NCI-H82 treated with DMSO at 0.1 percent for 48 hours (cell line): ENCODE measurements at regions not wholly inside any gene's neighbourhood (a gene's known extent, or its start where the extent isn't known, plus 50 kb on each side); places are given as distances from the start of the nearest gene placed in this dataset.
A peak's percentile ranks its signal among the peaks of the same experiment; 100 is the strongest.

Experiments
- DNase-seq: peaks from one replicate; lab custom pipeline; 2025; ENCODE audit not compliant: unreplicated experiment; lab: John Stamatoyannopoulos, UW

DNA sequence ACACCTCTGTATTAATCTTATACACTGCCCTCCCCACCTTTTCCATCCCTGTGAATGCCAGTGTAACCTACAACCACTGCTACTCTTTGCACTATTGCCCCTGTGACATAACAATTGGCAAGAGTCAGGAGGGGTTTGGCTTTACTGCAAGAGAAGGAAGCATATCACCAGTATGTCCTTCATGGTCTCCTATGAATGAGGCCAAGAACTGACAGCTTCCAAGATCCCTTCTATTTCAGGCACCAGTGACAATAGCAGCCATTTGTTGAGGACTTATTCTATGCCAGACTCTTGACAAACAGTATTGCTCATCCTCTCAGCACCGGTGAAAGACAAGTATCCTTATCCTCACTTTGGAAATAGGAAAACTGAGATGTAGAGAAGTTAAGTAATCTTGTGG is 363.9 kb downstream of the MID1IP1 start:
- no peak for DNase-seq

DNA sequence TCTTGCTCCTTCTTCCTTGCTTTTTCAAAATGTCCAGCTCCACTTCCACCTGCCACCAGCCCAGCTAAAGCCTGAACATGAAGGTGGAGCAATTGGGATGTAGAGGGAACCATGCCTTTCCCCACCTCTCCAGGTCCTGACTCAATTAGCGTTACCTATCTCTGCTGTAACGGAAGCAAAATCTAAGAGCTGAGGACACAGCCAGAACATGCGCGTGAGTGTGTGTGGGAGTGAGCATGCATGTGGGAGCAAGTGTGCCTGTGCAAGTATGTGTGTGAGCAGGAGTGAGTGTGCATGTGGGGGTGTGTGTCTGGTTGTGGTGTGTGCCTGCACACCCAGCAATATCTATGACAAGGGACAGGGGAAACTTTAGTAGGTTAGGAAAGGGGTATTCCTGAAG is 364.5 kb downstream of the MID1IP1 start:
- no peak for DNase-seq

DNA sequence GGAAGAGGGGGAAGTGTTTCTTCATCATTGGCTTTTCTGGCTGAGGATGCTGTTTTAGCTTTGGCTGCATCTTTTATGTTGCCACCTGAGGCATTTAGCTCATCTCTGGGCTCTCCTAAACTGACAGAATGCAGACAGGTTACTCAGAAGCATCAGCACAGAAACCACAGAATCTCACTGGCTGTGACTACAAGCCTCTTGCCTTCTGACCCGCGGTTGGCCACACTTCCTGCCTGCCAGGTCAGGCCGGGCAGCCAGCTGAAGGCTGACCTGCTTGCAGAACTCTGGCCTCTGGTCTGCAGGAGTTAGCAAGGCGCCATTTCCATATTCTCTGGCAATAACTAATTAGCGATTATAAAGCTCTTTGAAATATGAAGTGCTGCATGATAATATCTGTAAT is 366.5 kb downstream of the MID1IP1 start:
- no peak for DNase-seq

DNA sequence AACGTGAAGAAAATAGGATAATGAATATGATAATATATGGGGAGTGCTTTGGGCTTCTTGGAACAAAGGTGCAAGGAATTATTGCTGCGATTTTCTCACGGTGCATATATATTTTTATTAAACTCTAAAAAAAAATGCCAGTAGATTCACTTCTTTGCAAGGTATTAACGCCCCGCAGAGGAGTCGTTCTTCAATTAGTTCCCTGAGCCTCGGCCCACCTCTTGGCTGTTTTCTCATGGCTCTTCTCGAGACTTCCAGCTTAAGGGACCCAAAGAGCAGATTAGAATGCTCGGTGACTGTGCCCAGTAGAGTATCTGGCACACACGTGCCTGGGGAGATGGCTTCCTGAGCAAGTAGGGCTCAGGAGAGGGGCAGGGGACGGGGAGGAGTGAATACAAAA is 367.4 kb downstream of the MID1IP1 start:
- DNase-seq, result no peak

DNA sequence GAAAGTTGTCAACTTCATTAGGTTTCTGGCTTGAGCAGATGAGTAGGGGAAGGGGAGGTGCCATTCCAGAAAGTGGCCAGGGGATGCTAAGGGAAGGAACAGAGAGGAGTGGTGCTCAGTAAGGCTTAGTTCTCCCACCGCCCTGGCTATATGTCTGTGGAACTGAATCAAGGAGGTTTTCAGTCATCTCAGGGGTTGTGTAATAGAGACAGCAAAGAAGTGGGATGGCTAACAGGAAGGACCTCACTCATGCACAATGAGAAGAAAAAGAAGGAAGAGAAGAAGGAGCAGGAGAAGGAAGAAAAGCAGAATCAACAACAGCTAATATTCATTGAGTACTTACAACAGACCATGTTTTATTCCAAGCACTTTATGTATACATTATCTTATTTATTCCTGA is 368.7 kb downstream of the MID1IP1 start:
- no peak for DNase-seq

DNA sequence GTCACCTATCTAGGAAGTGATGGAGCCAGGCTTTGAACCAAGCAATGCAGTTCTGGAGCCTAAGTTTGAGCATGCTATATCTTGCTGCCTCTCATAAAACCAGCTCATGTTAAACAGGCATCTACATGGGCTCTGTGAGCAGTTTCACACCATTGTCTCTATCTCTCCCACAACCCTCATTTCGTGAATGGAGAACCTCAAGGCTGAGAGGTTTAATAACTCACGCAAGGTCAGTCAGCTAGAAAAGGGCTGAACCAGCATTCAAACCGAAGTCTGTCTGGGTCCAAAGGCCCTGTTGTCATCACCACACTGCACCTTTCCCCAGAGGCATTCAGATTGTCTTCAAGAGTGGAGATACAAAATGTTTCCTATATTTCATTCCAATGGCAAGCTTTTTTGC is 369.2 kb downstream of the MID1IP1 start:
- no peak for DNase-seq

DNA sequence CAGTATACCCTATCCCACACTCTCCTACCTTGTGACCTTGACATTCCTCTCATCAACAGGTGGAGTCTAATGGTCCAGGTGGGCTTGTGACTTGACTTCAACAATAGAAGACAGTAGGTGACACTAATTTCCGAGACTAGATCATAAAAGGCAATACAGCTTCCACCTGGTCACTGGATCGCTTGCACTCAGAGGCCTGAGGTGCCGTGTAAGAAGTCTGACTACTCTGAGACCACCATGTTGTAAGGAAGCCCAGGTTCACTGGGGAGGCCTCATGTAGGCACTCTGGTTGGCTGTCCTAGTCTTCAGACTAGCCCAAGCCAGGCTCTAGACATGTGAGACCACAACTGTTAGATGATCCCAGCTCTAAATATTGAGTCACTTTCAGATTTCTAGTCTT is 370.4 kb downstream of the MID1IP1 start:
- no peak for DNase-seq

DNA sequence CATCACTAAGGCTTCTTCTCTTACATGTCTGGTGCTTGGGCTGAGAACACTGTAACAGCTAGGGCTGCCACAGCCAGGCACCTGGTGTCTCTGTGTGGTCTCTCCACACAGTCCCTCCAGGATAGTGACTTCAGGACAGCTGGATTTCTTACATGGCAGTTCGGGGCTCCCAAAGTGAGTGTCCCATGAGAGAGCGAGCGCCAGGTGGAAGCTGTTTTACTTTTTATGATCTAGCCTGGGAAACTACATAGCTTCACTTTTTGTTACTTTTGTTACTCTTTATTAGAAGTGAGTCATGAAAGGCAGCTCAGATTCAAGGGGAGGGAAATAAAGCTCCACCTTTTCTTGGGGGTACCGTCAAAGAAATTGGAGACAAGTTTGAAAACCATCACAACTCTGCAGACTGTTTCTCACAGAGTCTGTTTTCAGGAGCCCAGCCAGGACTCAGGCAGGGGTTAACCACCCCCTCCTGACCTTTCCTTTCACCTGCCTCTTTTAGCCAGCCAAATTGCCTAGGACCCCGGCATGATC is 373.0 kb downstream of the MID1IP1 start:
- DNase-seq, result no peak

DNA sequence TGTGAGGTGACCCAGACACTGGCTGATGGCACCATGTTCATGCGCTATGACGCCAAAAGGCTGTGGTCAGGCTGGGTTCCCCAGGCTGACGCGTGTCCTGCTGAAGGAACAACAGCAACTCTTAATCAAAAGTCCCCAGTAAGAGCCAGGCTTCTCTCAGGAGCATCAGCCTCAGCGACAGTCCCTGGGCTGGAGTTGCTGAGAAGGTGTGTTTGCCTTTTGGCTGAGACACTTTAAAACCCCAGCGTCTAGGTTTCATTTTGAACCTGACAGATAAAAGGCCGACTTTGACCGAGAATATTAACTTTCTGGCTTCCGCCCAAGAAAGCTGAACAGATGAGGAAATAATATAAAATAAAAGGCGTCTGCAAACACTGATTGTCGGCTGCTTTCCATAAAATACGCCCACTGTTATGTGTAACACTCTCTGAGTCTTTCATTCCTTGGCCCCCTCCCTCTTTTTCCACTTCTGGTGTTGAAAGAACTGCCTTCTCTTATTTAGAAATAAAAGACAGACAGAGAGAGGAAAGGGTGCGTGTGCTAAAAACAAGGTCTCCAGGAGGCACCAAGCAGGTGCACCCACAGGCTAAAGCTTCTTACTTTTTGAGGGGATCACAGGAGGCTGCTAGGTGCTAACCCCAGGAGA is 373.6 kb downstream of the MID1IP1 start:
- no peak for DNase-seq

DNA sequence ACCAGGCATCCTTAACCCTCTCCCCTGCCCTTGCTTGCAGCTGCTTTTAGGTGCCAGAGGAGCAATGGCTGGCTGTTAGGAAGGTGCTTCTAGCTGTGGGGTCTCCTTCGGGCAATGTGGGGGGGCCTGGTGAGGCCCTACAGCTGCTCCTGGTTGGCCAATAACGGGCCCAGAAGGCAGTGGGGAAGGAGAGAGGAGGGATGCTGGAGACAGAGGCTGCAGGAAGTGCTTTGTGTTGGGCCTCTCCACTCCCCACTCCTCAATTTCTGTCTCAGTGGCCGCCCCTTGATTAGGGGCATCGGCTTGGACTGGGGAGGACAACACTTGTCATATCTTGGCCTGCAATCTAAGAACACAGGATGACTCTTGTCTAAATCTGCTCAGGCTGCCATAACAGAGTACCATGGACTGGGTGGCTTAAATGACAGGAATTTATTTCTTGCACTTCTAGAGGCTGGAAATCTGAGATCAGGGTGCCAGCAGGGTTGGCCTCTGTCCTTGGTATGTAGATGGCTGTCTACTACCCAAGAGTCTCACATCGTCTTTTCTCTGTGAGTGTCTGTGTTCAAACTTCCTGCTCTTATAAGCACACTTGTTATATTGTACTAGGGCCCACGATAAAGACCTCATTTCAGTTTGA is 374.3 kb downstream of the MID1IP1 start:
- no peak for DNase-seq

DNA sequence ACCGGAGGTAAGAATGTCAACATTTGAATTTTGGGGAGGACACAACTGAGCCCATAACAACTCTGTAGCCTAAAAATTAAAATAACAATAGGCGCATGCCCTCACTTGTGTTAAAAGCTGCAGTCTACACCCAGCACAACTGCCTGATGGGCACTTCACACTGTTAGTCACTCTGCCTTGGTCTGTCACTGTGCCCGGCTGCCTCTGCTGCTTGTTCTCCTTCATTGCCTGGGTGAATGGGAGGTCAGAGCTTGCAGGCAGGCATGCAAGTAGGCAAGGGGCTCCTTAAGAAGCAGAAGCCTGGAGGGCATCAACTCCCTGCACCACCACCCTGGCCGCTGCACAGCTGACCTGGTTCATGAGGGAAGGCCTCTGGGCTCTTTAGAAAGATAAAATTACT is 374.8 kb downstream of the MID1IP1 start:
- no peak for DNase-seq

DNA sequence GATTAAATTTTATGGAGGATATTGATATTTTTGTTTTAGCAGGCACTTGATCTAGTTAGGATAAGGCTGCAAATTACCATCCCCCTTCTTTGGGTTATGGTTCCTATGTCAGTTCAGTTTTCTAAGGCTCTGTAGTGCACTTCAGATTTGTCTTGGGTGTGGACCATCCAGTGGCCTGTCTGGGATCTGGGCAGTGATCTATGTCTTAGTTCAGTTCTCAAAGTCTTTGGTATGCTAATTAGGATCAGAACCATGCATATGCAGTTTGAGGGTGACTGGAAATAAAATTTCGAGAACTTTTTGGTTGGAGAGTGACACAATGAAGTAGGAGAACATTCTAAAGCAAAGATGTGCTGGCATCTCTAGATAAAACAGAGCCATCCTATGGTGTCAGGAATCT is 388.2 kb downstream of the MID1IP1 start:
- no peak for DNase-seq

DNA sequence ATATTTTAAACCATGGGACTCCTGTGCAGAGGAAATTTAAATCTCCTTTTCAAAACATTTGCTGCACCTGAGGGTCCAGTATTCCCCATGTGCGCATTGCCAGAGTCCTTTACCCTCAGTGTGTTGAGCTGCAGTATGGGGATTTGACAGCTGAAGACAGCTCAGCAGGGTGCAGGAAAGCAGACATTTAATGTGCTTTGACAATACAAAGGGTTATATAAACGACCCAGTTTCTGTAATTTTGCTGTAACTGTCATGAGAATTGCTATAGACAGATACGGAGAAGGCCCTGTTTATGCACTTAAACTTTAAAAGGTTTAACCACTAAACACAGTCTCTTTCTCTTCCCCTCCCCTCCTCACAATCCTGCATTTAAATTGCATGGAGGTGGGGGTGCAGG is 393.4 kb downstream of the MID1IP1 start:
- no peak for DNase-seq

DNA sequence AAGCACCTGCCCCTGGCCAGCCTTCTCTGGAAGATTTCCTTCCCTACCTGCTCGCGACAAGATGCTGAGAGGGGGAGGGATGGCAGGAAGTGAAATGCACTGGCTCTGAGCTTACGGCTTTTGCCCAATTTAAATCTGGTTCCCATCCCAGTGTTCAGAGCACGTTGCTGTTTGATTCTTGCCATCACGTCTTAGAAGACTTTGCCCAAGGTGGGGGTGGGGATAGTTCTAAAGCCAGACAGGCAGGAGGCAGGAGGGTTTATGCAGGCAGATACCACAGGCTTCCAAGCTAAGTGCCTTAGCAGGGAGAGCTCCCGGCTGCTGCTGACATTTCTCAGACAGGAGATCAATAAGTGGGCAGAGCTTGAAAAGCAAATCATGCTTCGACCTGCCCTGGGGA is 393.9 kb downstream of the MID1IP1 start:
- peak; percentile 20 for DNase-seq

DNA sequence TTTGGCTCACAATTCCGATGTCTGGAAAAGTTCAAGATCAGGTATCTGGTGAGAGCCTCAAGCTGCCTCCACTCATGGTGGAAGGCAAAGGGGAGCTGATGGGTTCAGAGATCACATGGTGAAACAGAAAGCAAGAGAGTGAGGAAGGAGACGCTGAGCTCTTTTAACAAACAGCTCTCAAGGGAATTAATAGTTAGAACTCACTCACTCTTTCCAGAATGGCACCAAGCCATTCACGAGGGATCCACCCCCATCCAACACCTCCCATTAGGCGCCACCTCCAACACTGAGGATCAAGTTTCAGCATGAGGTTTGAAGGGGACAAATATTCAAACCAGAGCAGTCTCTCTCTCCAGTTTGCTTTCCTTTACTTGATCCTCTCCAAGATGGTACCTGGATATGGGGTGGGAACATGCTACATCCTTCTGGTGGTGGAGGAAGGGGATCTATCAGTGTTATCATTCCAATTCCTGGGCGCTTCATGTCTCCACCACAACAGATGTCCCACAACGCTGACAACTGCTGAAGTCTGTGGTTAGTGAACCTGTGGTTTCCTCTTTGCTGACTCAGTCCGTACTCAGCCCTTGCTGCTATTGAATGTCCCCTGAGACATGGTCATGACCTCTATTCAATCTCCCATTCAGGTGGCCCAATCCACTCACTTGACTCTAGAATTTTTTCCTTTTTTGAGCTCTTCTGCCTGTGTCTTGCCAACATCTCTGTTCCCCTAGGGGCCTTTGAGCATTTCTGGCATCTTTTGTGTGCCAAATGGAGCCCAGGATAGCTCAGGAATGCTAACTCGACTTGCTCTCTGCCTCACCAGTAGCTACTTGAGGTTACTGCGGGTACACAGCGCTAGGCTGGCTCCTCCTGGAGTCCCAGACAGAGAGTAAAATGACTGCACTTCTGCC is 395.2 kb downstream of the MID1IP1 start:
- DNase-seq, result no peak

DNA sequence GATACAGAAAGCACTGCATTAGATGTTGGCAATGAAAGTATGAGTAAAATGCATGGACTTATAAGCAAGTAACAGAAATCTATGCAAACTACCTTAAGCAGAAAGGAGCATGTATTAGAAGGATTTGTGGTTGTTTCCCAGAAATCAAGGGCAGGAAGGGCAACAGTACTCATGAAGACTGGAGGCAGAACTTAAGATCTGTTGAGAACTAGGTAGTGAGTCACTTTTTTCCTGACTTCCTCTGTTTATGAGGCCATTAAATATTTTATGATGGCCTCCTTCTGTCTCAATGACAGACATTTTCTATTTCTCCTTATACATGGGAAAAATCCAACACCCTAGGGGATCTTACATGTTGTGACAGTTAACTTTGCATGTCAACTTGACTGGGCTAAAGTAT is 398.2 kb downstream of the MID1IP1 start:
- DNase-seq, result no peak

DNA sequence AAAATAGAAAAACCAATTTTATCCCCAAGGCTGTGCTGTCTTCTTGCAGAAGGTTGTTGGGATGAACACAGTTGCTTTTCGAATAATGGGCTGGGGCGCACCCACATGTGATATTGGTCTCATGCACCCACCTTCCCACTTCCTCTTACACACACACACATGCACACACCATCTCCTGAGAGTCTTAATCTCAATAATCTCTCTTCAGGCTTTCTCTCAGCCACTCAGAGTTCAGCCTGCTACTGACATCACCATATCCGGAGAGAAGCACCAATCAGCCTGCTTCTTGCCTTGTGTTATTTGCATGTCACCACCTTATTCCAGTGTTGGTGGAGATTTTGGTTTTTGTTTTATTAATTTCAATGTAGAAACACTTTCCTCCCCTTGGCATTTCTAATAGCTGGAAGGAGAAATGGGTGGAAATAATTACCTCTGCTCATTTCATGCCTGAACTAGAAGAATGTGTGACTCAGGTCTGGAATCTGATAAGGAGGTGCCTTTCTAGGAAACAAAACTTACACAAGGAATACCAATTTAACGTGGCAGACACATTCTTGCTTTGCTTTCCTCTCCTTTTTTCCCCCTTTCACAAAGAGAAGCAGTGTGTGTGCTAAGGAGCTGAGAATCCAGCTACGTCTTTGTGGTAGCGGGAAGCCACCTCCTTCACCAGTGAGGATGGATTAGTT is 400.2 kb downstream of the MID1IP1 start:
- no peak for DNase-seq

DNA sequence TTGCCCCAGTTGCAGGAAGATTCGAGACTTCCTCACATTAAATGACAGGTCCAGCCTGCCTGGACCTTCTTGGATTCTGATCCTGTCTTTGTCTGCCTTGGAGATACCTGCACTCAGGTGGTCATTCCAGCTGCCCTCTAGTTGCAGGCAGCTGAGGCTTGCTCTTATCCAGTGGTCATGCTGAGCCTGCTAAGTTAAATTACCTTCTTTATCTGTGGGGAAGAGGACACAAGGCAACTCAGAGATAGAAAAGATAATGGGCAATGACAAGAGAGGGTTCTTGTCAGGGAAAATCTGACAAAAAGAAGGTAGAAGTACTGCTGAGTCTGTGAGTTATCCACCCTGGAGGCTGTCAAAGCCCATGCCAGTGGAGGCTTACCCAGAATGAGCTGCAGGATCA is 401.4 kb downstream of the MID1IP1 start:
- no peak for DNase-seq

DNA sequence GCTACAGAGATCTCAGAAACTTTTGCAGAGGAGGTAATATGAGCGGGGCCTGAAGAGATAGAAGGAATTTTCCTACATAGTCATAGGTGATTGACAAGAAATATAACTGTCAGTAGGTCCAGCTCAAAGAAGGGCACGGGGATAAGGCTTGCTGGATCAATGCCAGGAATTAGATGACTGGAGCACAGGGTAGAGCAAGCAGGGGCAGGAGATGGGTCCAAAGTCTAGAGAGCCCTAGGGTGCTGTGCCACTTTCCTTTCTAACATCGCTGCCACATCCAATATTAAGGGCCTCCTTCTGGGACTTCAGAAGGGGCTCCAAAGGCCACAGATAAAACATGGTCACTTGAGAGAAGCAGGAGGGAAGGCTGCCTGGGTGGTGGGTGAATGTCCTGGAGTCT is 402.2 kb downstream of the MID1IP1 start:
- DNase-seq, result no peak

DNA sequence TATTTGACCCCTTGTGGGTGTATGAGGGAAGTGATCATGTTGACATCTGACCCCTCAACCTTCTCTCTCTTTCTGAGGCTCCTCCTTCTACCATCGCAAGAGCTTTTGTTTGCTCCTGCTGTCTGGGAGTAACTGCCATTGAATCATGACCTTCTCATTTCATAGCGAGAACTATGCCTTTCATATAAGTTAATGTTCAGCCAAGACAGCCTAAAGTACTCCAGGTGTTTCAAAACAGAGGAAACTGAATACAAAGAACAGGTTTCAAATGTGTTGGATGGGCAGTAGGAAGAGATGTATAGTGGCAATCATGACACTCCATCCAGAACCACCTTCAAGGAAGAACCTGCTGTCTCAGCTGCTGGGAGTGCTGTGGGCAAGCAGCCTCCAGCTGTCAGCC is 403.1 kb downstream of the MID1IP1 start:
- no peak for DNase-seq

DNA sequence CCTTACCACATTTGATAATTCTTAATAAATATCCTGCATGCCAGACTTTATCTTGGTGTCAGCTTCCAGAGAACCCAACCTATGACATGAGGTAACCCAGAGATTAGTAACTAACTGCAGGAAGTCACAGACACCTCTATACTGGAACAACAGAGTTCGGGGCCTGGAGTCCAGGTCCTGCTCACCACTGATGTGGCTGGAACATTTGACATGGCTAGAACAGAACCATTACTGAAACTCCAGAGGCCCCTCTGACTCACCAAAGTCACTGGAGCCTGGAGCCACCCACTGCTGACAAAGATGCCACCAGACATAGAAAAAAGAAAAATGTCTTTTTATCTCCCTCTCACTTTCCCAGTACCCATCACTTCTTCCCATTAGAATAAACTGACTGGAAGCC is 403.7 kb downstream of the MID1IP1 start:
- no peak for DNase-seq
